Colonic mucosa (tissue), 4 donors: ENCODE measurements at regions not wholly inside any gene's neighbourhood (a gene's known extent, or its start where the extent isn't known, plus 50 kb on each side); places are given as distances from the start of the nearest gene placed in this dataset.
"Not testable (repeated sequence)": the region's sequence is repeated elsewhere in the genome, so short reads cannot be mapped to it uniquely, and the experiment has no call there.

ENCODE experiments used
- DNase-seq: peaks from one replicate; pipeline ENCODE4 v3.0.0-alpha.2; 2020
- H3K27ac ChIP-seq: fragments of 200-600 bp; one replicate; pipeline ENCODE4 v1.8.0; 2021
- H3K27me3 ChIP-seq: fragments of 200-600 bp; one replicate; pipeline ENCODE4 v1.8.0; 2021
- H3K36me3 ChIP-seq: fragments of 200-600 bp; one replicate; pipeline ENCODE4 v1.8.0; 2021
- H3K4me1 ChIP-seq: fragments of 200-600 bp; one replicate; pipeline ENCODE4 v1.8.0; 2021; ENCODE audit warnings: mild to moderate bottlenecking
- H3K4me3 ChIP-seq: fragments of 200-600 bp; one replicate; pipeline ENCODE4 v1.8.0; 2021
- H3K9ac ChIP-seq, 2 donors: one replicate each; pipeline ENCODE4 v1.7.0; 2013; ENCODE audit warnings: control low read depth in 2 of 2, low read depth in 2 of 2, low read length in 2 of 2
- H3K9me3 ChIP-seq: fragments of 200-600 bp; one replicate; pipeline ENCODE4 v1.8.0; 2021
- CTCF ChIP-seq: fragments of 200-600 bp; IDR thresholded peaks from one replicate; pipeline ENCODE4 v1.8.0; 2022; ENCODE audit warnings: antibody characterized with exemption, mild to moderate bottlenecking
- intact Hi-C: fragments of 100-400 bp; cut with DNase I; formaldehyde crosslinking; loops from one replicate; pipeline ENCODE4 v1.14.1; 2022
- donor health status: healthy.
- donor health status: DM: no; HTN: no; CAD: no.
- donor health status: DM: no; HTN: no; CAD: no.

GRCh38 chr17:77341069-77341541, 200.3 kb downstream of the SEC14L1 start:
- no peak overlapping the region for H3K9ac ChIP-seq
- H3K4me1 ChIP-seq = no peaks in the 10 kb centered on the region
- intact Hi-C loops = no loop called here
- H3K9me3 ChIP-seq = no peaks in the 10 kb centered on the region
- no peak for TF ChIP-seq CTCF
- no peaks in the 10 kb centered on the region for H3K36me3 ChIP-seq
- no peak overlapping the region for H3K4me3 ChIP-seq
- no peaks in the 10 kb centered on the region for H3K27me3 ChIP-seq
- no peak overlapping the region for H3K27ac ChIP-seq
- DNase-seq = peak; percentile 11

- H3K36me3 ChIP-seq, H3K4me3 ChIP-seq, intact Hi-C loops, H3K9me3 ChIP-seq, H3K9ac ChIP-seq, H3K4me1 ChIP-seq, H3K27me3 ChIP-seq: not testable (repeated sequence)
- peak overlapping the region; percentile 66 for H3K27ac ChIP-seq
- DNase-seq = peak; percentile 15
These were observed 201.9 kb downstream of the SEC14L1 start for GRCh38 chr17:77342656-77342990.

- DNase-seq = peak; percentile 14
- TF ChIP-seq CTCF = no peak
- H3K4me1 ChIP-seq = no peaks in the 10 kb centered on the region
- H3K9ac ChIP-seq = no peak overlapping the region
- intact Hi-C loops = no loop called here
- no peaks in the 10 kb centered on the region for H3K27me3 ChIP-seq
- H3K27ac ChIP-seq = no peak overlapping the region
- no peaks in the 10 kb centered on the region for H3K36me3 ChIP-seq
- no peak overlapping the region for H3K4me3 ChIP-seq
- H3K9me3 ChIP-seq = no peaks in the 10 kb centered on the region
These were observed 202.4 kb downstream of the SEC14L1 start for GRCh38 chr17:77343031-77343800.

- TF ChIP-seq CTCF = no peak
- intact Hi-C loops = no loop called here
- Histone ChIP-seq H3K9me3 (no peaks in the 10 kb centered on the region), H3K36me3 (no peaks in the 10 kb centered on the region), H3K4me1 (no peaks in the 10 kb centered on the region), H3K9ac (no peak overlapping the region), H3K4me3 (no peak overlapping the region), H3K27ac (no peak overlapping the region), H3K27me3 (no peaks in the 10 kb centered on the region)
- no peak for DNase-seq
These were observed 203.3 kb downstream of the SEC14L1 start for GRCh38 chr17:77344038-77344437.

GRCh38 chr17:77345260-77345910, 204.6 kb downstream of the SEC14L1 start:
- Histone ChIP-seq H3K36me3 (no peaks in the 10 kb centered on the region), H3K9ac (no peak overlapping the region), H3K9me3 (no peaks in the 10 kb centered on the region), H3K27ac (no peak overlapping the region), H3K27me3 (no peaks in the 10 kb centered on the region), H3K4me3 (no peak overlapping the region), H3K4me1 (peaks cover 3% of the 10 kb centered on the region)
- DNase-seq = peak; percentile 12
- intact Hi-C loops = no loop called here
- no peak for TF ChIP-seq CTCF

- TF ChIP-seq CTCF = no peak
- intact Hi-C loops = no loop called here
- peaks cover 3% of the 10 kb centered on the region for H3K4me1 ChIP-seq
These were observed 206.0 kb downstream of the SEC14L1 start for GRCh38 chr17:77346765-77347164.

More at GRCh38 chr17:77346765-77347164, 206.0 kb downstream of the SEC14L1 start:
- DNase-seq = peak; percentile 11
- H3K4me3 ChIP-seq = no peak overlapping the region
- H3K27me3 ChIP-seq = no peaks in the 10 kb centered on the region
- no peak overlapping the region for H3K27ac ChIP-seq
- no peaks in the 10 kb centered on the region for H3K9me3 ChIP-seq
- H3K36me3 ChIP-seq = no peaks in the 10 kb centered on the region
- no peak overlapping the region for H3K9ac ChIP-seq
